HG03565 (cell line): ENCODE measurements at regions not wholly inside any gene's neighbourhood (a gene's known extent, or its start where the extent isn't known, plus 50 kb on each side); places are given as distances from the start of the nearest gene placed in this dataset.
"Not testable (repeated sequence)": the region's sequence is repeated elsewhere in the genome, so short reads cannot be mapped to it uniquely, and the experiment has no call there.

ENCODE experiments used
- ATAC-seq: cut with Tn5 transposase; IDR thresholded peaks from one replicate; pipeline ENCODE4 v1.9.1; 2021; ENCODE audit warnings: mild to moderate bottlenecking, moderate library complexity; ENCODE audit not compliant: unreplicated experiment

DNA sequence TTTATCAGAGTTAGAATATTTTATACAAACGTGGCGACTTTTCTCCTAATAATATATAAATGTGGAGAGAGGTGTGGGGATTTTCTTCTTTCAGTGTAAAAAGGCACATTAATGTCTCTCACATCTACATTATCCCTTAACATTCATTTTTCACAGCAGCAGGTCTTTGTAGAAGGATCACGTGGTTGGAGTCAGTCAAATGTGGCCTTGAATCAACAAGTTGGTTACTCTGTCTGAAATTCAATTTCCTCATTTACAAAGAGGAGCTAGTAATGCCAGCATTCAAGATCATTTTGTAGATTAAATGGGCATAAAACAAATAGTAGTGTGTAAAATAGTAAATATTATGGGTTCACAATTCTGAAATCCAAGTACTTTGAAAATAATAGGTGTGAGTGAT is 183.1 kb upstream of the SEMA3E start:
- no peak for ATAC-seq

DNA sequence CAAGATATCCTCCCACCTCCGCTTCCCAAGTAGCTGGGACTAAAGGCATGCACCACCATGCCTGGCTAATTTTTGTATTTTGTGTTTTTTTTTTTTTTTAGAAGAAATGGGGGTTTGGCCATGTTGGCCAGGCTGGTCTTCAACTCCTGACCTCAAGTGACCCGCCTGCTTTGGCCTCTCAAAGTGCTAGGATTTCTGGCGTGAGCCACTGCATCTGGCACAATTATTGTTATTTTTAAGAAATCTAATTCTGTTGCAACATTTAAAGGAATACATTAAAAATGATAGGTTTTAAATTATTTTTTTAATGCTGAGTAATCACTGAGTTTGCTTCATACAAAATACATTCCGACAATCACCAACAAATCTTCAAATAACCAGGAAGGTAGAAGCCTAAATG is 178.1 kb upstream of the SEMA3E start:
- ATAC-seq = no peak

DNA sequence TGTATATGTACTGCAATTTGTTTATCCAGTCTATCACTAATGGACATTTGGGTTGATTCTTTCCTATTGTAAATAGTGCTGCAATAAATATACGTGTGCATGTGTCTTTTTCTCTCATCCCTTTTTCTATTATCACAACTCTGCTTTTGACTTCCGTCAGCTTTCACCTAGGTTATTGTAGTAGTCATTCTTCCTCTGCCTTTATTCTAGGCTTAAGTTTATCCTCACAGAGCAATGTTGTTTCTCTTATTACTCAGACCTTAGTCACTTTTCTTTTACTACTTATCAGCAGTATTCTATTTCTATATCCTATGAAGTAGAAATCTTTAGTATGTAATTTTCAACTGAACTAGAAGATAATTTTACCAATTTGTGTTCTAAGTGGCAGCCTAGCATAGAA is 175.3 kb upstream of the SEMA3E start:
- ATAC-seq = no peak

DNA sequence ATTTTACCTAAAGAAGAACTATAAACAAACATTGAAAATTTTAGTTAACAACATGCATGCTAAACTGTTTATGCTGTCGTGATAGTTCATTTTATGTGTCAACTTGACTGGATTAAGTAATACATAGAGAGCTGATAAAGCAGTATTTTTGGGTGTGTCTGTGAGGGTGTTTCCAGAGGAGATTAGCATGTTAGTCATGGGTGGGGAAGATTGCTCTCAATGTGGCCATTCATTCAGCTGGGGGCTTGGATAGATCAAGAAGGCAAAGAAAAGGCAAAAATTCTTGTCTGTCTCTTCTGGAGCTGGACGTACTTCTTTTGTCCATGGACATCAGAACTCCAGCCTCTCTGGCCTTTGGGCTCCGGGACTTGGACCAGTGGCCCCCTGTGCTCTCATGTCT is 172.9 kb upstream of the SEMA3E start:
- no peak for ATAC-seq

DNA sequence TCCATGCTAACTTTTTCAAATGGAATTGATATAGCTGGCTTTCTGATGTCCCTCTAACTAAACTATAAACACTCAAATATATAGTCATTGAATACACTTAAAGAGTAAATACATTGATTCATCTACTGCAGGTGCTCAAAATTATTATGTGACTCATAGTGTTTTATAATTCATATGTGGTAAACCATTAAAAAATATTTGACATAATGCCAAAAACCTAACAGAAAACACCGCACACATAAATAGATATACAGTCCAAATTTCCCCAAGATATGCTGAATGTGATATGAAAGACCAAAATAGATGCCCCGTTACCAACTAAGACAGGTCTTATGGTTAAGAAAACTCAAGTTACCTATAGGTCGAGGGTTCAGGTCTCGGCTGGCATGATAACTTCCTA is 171.7 kb upstream of the SEMA3E start:
- ATAC-seq = no peak

DNA sequence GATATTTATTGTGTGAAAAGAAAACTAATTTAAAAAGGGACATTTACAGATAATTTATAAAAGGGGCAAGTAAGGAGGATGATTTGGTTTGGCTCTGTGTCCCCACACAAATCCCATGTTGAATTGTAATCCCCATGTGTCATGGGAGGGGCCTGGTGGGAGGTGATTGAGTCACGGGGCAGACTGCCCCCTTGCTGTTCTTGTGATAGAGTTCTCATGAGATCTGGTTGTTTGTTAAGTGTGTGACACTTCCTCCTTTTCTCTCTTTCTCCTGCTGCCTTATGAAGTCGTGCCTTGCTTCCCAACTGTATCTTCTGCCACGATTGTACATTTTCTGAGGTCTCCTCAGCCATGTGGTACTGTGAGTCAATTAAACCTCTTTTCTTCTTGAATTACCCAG is 171.0 kb upstream of the SEMA3E start:
- no peak for ATAC-seq

DNA sequence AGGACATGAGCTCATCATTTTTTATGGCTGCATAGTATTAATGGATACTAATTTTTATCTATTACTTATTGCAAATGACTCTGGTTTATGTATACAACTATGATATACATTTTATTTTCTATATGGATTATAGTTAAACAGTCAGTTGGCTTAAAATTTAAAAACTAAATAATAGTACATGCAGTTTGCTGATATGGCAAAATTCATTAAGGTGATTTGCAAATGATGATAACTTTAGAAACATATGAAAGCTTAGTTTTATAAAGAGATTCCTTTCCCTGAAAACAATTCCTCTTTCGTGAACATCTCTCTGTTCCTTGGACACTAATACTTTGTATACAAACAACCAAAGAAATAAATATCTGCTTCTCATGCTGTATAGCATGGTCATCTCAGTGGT is 165.5 kb upstream of the SEMA3E start:
- ATAC-seq = no peak

DNA sequence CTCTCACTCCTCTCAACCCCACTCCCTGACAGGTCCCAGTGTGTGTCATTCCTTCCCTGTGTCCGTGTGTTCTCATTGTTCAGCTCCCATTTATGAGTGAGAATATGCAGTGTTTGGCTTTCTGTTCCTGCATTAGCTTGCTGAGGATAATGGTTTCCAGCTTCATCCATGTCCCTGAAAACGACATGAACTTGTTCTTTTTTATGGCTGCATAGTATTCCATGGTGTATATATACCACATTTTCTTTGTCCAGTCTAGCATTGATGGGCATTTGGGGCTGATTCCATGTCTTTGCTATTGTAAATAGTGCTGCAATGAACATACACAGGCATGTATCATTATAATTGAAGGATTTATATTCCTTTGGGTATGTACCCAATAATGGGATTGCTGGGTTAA is 163.6 kb upstream of the SEMA3E start:
- ATAC-seq = not testable (repeated sequence)

DNA sequence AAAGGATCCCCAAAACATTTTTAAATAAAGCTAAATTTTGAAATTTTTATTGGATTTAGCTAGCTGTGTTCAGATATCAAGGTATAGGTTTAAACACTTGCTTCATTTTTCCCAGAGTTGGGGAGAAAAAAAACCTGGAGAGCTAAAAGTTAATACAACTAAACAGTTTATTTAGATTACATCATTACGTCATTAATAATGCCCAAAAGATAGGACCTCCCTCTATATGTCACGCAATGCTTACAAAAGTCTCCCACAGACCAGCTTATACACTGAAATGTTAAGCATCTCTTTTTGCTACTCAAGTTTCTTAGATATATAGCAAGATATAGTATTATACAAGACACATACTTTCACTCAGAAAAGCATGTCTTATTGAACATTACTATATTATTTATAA is 160.0 kb upstream of the SEMA3E start:
- no peak for ATAC-seq

DNA sequence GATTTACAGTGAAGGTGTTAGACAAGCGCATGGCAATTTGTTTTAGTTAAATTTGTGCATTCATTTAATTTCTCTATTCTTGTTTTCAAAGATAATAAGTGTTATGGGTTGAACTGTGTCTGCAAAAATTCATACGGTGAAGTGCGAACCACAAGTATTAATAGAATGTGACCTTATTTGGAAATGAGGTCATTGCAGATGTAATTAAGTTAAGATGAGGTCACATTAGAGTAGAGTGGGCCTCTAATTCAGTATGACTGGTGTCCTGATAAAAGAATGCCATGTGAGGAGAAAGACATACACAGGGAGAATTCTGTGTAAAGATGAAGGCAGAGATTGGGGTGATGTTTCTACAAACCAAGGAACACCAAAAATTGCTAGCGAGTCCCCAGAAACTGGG is 158.8 kb upstream of the SEMA3E start:
- ATAC-seq = no peak

DNA sequence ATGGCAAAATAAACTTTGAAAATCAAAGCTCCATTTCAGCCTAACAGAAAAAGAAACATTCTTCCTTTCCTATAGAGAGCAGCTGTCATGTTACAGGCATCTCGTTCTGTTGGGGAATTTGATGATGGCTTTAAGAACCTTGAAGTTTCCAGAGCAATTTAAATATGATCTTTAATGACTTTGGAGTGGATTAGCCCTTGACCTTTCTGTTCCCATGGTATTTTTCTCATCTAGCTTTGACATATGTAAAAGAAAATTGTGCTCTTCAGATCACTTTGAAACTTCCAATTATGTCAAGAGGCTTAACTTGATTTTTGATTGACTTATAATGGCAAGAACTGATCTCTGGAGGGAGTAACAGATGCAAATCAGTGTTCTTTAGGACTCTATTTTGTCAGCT is 157.6 kb upstream of the SEMA3E start:
- no peak for ATAC-seq

DNA sequence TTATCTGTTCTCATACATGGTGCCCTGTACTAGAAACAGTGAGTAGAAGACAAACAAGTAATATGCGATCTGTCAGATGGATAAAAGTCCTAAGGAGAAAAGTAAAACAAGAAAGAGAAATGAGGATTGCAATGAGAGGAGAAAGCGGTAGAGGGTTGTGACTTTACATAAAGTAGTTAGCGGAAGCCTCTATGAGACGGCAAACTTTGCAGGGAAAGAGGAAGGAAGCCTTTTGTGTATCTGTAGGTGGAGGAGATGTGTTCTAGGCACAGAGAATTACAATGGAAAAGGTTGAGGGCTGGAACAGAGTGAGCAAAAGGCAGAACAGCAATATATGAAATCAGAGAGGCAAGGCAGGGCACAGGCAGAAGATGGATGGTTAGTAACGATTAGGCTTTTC is 150.4 kb upstream of the SEMA3E start:
- no peak for ATAC-seq

DNA sequence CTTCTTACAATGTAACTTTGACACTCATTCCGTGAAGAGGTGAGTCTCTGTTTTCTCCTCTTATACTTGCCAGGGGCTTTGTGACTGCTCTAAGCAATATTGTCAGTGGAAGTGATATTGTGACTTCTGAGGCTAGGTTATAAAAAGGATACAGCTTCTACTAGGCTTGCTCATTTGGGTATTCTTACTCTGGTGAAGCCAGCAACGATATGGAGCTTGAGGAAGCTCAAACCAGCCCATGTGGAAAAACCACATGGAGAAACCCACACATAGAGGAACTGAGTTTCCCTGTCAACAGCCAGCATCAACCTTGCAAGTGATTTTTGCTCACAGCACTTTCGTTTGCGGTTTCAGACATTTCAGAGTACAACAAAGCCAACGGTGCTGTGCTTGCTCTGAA is 149.6 kb upstream of the SEMA3E start:
- peak; percentile 45 for ATAC-seq

DNA sequence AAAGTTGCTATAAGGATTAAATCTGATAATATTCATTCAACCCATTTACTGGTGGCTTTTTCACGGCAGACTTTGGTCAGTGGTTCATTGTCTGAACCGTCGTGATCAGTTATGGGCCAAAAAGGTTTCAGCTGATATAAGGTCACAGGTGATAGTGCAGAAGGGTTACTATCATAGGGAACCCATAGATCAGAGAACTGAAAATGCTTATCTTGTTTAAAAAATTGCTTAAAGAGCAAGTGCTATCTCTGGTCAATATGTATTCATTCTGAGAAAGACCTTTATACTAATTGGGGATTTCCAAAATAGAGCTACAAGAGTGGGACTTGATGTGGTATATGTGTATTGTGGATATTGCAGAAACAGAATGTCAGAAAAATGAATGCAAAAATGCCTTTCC is 147.8 kb upstream of the SEMA3E start:
- peak; percentile 66 for ATAC-seq

DNA sequence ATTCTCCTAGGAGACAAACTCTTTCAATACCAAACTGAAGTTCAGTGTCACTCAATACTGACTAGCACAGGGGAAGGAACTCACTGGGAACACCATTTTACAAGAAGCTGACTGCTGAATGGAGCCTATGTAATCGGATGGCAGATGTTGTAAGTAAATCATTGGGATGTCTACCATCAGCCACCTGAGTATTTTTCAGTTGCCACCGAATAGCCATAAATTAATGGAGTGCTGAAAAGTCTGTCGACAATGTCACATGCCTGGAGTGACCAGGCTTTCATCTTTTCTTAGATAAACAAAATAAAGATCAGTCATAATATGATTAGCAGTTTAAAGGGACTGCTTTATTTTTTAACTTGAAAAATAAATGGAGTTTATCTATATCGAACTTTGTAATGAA is 145.9 kb upstream of the SEMA3E start:
- ATAC-seq = no peak

DNA sequence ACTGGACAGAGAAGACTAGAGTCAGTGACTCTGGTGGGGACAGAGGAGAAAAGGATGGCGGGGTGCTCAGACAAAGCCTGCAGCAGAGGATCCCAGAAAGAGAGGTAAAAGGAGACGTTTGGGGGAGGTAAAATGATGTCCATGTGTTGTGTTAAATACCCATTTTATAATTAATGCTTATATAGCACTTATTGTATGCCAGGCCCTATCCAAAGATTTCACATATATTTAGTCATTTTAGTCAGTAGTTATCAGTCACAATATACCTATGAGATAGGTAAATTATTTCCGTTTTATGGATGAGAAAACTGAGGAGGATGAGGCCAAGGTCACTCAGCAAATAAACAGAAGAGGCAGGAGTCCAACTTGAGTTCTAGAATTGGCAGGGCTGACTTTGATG is 144.6 kb upstream of the SEMA3E start:
- no peak for ATAC-seq

DNA sequence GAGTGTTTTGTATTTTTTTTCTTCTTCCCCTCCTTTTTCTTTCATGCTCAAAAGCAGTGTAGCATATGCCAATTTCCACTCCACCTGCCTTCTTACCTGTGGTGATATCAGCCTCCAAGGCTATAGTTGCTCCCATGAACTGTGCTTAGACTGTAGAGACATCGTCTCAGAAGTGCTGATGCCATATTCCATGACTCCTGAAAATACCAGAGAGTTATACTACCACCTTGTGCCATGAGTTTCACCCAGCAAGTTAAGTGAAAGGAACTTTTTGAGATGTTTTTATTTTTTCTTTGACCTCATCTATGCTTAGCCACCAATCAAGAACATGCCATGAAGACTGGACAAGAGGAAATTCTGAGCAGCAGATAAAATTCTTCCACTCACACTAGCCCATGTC is 142.8 kb upstream of the SEMA3E start:
- ATAC-seq = no peak

DNA sequence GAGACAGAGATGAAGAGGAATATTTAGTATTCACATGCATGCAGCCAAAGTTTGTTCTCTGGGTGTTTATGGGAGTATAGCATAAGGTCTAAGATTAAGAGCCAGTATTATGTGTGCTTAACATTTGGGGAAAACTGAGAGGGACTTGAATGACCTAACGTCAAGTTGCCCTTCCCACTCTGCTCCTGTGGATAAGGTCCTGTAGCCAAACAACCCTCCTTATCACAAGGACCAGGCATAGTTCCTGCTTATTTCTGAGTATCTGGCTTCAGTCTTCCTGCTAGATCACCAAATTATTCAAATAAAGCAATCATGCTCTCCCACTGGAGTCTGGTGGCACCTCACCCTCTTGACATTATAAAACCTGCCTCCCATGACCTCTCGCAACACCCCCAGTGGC is 137.9 kb upstream of the SEMA3E start:
- ATAC-seq = no peak

DNA sequence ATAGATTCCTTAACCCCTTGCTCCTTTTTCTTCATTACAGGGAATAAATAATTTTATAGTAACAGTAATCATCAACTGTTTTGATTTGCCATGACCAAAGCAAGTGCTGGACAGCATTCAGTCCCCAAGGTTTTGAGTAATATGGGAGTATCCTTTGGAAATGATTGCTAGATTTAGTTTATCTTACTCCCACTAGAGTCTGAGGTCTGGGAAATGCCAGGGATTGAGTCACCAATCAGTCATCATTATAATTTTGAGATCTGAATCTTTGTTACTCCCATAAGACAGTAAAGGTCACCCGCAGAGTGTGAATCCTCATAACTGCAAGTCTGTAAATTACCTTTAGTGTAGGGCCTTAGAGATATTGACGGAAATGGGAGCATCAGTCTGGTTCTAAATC is 133.7 kb upstream of the SEMA3E start:
- no peak for ATAC-seq

DNA sequence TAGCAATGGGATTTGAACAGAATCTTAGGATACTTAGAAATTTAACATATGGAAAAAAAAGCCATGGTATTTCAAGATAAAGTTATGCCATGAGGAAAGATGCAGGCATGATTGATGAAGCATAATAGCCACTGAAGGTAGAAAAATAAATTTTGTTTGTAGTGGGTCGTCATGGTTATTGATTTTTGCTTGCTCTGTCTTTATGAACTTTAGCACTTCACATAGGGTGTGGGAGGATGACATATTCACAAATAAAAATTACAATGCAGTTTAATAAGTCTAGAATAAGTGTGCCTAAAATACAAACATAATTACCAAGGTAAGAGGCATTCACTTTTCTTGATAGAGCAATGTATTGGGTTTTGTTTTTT is 129.1 kb upstream of the SEMA3E start:
- ATAC-seq = no peak

DNA sequence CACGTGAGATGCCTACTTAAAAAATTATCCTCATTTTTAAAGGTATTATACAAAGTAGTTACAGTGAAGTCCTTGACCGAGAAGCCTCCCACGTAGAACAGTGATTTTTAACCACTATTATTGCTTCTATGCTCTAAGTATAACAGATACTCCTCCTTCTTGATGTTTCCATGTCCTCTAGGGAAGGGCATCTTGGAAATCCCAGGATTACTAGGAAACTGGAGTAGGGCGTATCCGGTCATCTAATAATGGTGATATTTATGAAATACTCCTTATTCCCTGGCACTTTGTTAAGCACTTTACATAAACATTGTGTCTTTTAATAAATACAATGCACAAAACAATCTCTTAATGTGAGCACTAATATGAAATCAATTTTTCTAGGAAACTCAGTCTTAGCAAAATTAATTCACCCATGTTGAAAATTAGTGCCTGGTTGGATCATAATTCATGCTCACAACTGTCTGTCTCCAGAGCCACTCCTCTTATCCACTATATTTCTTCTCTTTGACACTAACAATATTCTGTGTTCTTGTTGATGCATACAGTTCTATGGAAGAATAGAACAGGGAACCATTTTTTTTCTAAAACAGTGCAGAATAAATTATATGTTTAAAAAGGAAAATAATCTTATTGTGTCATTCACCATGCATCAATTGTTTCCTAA is 128.6 kb upstream of the SEMA3E start:
- no peak for ATAC-seq

DNA sequence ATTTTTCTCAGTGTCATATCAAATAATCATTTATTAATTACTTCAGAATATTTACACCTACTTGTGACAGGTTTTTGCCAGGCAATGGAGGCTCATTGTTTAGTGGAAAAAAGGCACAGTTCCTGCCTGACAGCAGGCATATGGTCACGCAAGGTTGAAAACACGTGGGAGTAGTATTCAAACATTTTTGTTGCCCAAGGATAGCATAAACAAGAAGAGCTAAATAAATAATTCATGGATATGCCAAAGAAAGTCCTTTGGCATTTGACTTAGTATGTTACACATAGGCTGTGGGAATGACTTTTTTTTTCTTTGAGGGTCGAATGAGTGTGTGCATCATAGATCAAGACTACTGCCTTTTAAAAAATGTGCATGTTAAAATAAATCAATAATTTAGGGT is 120.5 kb upstream of the SEMA3E start:
- ATAC-seq = no peak

DNA sequence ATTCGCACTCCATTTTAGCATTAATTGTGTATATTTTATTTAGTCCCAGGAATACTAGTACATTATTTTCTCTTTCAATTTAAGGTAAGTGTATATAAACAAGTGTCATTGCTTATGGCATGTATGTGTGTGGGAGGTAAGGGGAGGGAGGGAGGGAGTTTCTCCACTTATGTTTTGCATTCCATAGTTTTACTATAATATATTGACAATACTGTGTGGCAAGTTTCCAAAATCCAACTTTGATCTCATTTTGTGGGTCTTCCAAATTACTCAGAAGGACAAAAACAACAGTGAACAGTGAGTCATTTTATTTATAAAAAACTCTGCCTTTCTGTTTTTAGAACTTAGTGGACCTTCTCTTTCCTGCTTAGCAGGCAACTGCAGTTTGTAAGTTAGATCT is 102.3 kb upstream of the SEMA3E start:
- ATAC-seq = no peak

DNA sequence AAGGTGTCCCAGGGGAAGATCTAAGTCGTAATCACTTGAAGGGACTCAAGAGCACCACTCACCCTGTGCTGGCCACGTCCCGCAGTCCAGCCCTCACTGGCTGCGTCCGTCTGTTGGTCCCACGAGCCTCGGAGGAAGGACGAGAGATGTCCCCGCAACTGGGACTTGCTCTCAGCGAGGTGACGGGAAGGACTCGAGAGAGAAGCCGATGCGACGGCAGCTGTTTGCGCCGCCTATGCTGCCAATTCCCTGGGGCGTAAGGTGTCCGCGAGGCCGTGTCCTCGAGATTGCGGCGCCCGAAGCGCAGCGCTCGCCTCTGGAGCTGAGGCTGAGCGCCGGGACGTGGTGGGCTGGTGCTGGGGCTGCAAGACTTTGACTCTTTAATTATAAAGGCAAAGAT is 100.6 kb upstream of the SEMA3E start:
- ATAC-seq = no peak
